H7 (cell line): ENCODE measurements at regions not wholly inside any gene's neighbourhood (a gene's known extent, or its start where the extent isn't known, plus 50 kb on each side); places are given as distances from the start of the nearest gene placed in this dataset.
A peak's percentile ranks its signal among the peaks of the same experiment; 100 is the strongest.

Experiments
- DNase-seq: peaks from one replicate; pipeline ENCODE4 v3.0.0; 2012
- H3K27me3 ChIP-seq: 2 replicates; pipeline ENCODE4 v1.6.0; 2011; ENCODE audit warnings: mild to moderate bottlenecking, low read length; ENCODE audit not compliant: control insufficient read depth, insufficient read depth
- H3K36me3 ChIP-seq: replicated peaks from 2 replicates; pipeline ENCODE4 v1.5.1; 2011; ENCODE audit warnings: low read length; ENCODE audit not compliant: control insufficient read depth, insufficient read depth
- H3K4me3 ChIP-seq: 2 replicates; pipeline ENCODE4 v1.5.1; 2011; ENCODE audit warnings: low read depth, mild to moderate bottlenecking, control low read depth, low read length, moderate library complexity; ENCODE audit not compliant: insufficient read depth

GRCh38 chr12:65535946-65536345 is 257.5 kb downstream of the MSRB3 start:
- H3K36me3 ChIP-seq = no peaks in the 10 kb centered on the region
- no peak overlapping the region for H3K4me3 ChIP-seq
- no peaks in the 10 kb centered on the region for H3K27me3 ChIP-seq
- no peak for DNase-seq

- H3K36me3 ChIP-seq = no peaks in the 10 kb centered on the region
- DNase-seq = no peak
- no peak overlapping the region for H3K4me3 ChIP-seq
- H3K27me3 ChIP-seq = no peaks in the 10 kb centered on the region
These were observed 257.9 kb downstream of the MSRB3 start for GRCh38 chr12:65536351-65536750.

GRCh38 chr12:65536876-65537681 is 258.6 kb downstream of the MSRB3 start:
- Histone ChIP-seq H3K4me3 (no peak overlapping the region), H3K36me3 (no peaks in the 10 kb centered on the region), H3K27me3 (no peaks in the 10 kb centered on the region)
- DNase-seq = no peak

- Histone ChIP-seq H3K36me3 (no peaks in the 10 kb centered on the region), H3K4me3 (no peak overlapping the region), H3K27me3 (no peaks in the 10 kb centered on the region)
- DNase-seq = no peak
These were observed 259.5 kb downstream of the MSRB3 start for GRCh38 chr12:65537978-65538377.

GRCh38 chr12:65539023-65539422 is 260.5 kb downstream of the MSRB3 start:
- Histone ChIP-seq H3K27me3 (no peaks in the 10 kb centered on the region), H3K36me3 (no peaks in the 10 kb centered on the region), H3K4me3 (no peak overlapping the region)
- no peak for DNase-seq

- H3K4me3 ChIP-seq = no peak overlapping the region
- no peaks in the 10 kb centered on the region for H3K27me3 ChIP-seq
- no peak for DNase-seq
- H3K36me3 ChIP-seq = no peaks in the 10 kb centered on the region
These were observed 261.7 kb downstream of the MSRB3 start for GRCh38 chr12:65540140-65540539.

- Histone ChIP-seq H3K36me3 (no peaks in the 10 kb centered on the region), H3K4me3 (no peak overlapping the region), H3K27me3 (no peaks in the 10 kb centered on the region)
- no peak for DNase-seq
These were observed 268.0 kb downstream of the MSRB3 start for GRCh38 chr12:65546528-65546927.

- no peaks in the 10 kb centered on the region for H3K27me3 ChIP-seq
- no peaks in the 10 kb centered on the region for H3K36me3 ChIP-seq
- DNase-seq = peak; percentile 84
- H3K4me3 ChIP-seq = no peak overlapping the region
These were observed 267.4 kb upstream of the HMGA2 start for GRCh38 chr12:65556676-65557437.

- no peak overlapping the region for H3K4me3 ChIP-seq
- no peaks in the 10 kb centered on the region for H3K36me3 ChIP-seq
- DNase-seq = no peak
- H3K27me3 ChIP-seq = no peaks in the 10 kb centered on the region
These were observed 266.7 kb upstream of the HMGA2 start for GRCh38 chr12:65557438-65558181.

- no peak for DNase-seq
- no peaks in the 10 kb centered on the region for H3K36me3 ChIP-seq
- H3K27me3 ChIP-seq = no peaks in the 10 kb centered on the region
- no peak overlapping the region for H3K4me3 ChIP-seq
These were observed 264.0 kb upstream of the HMGA2 start for GRCh38 chr12:65560286-65560685.

- Histone ChIP-seq H3K36me3 (no peaks in the 10 kb centered on the region), H3K27me3 (no peaks in the 10 kb centered on the region), H3K4me3 (no peak overlapping the region)
- DNase-seq = no peak
These were observed 262.4 kb upstream of the HMGA2 start for GRCh38 chr12:65561798-65562382.

GRCh38 chr12:65565601-65566560 is 258.4 kb upstream of the HMGA2 start:
- Histone ChIP-seq H3K27me3 (no peaks in the 10 kb centered on the region), H3K4me3 (no peak overlapping the region)
- DNase-seq = no peak

GRCh38 chr12:65566751-65567150 is 257.5 kb upstream of the HMGA2 start:
- Histone ChIP-seq H3K27me3 (no peaks in the 10 kb centered on the region), H3K36me3 (no peaks in the 10 kb centered on the region), H3K4me3 (no peak overlapping the region)
- DNase-seq = no peak

More at GRCh38 chr12:65565601-65566560, 258.4 kb upstream of the HMGA2 start:
- no peaks in the 10 kb centered on the region for H3K36me3 ChIP-seq
